WERI-Rb-1 (cell line): ENCODE measurements at regions not wholly inside any gene's neighbourhood (a gene's known extent, or its start where the extent isn't known, plus 50 kb on each side); places are given as distances from the start of the nearest gene placed in this dataset.

Source experiments
- DNase-seq: peaks from one replicate; pipeline ENCODE4 v3.0.0-alpha.2; 2020
- H3K27ac ChIP-seq: fragments of 250-450 bp; sonication (Bioruptor Pico); 2 replicates; pipeline ENCODE4 v1.5.1; 2020; ENCODE audit warnings: mild to moderate bottlenecking, moderate library complexity
- H3K27me3 ChIP-seq: fragments of 250-450 bp; sonication (Bioruptor Pico); 2 replicates; pipeline ENCODE4 v1.5.1; 2021; ENCODE audit warnings: mild to moderate bottlenecking, low read depth, moderate library complexity; ENCODE audit not compliant: insufficient read depth, severe bottlenecking
- H3K36me3 ChIP-seq: fragments of 250-450 bp; sonication (Bioruptor Pico); 2 replicates; pipeline ENCODE4 v1.5.1; 2020; ENCODE audit warnings: mild to moderate bottlenecking, moderate library complexity
- H3K4me3 ChIP-seq: 2 replicates; pipeline ENCODE4 v1.5.1; 2011; ENCODE audit warnings: low read depth, mild to moderate bottlenecking, control low read depth, low read length
- H3K9me3 ChIP-seq: fragments of 250-450 bp; sonication (Bioruptor Pico); 2 replicates; pipeline ENCODE4 v1.5.1; 2021; ENCODE audit warnings: mild to moderate bottlenecking, moderate library complexity; ENCODE audit not compliant: severe bottlenecking
- CTCF ChIP-seq: IDR thresholded peaks from 2 replicates; pipeline ENCODE4 v1.5.1; 2011; ENCODE audit warnings: low read depth, mild to moderate bottlenecking, control low read depth, inconsistent platforms, low read length

GRCh38 chr5:124524552-124525232 lies 221.7 kb downstream of the ZNF608 start:
- DNase-seq, result no peak
- Histone ChIP-seq H3K27ac (no peak overlapping the region), H3K9me3 (no peaks in the 10 kb centered on the region), H3K4me3 (no peak overlapping the region), H3K27me3 (no peaks in the 10 kb centered on the region), H3K36me3 (no peaks in the 10 kb centered on the region)
- no peak for TF ChIP-seq CTCF

- Histone ChIP-seq H3K9me3 (no peaks in the 10 kb centered on the region), H3K27me3 (no peaks in the 10 kb centered on the region), H3K36me3 (no peaks in the 10 kb centered on the region), H3K4me3 (no peak overlapping the region), H3K27ac (no peak overlapping the region)
- TF ChIP-seq CTCF, result no peak
- no peak for DNase-seq
These were observed 222.5 kb downstream of the ZNF608 start for GRCh38 chr5:124523897-124524296.

GRCh38 chr5:124522992-124523391 lies 223.4 kb downstream of the ZNF608 start:
- no peaks in the 10 kb centered on the region for H3K27me3 ChIP-seq
- DNase-seq, result no peak
- TF ChIP-seq CTCF, result no peak
- H3K27ac ChIP-seq, result no peak overlapping the region
- H3K9me3 ChIP-seq, result no peaks in the 10 kb centered on the region
- H3K36me3 ChIP-seq, result no peaks in the 10 kb centered on the region
- no peak overlapping the region for H3K4me3 ChIP-seq

- Histone ChIP-seq H3K27ac (no peak overlapping the region), H3K4me3 (no peak overlapping the region), H3K9me3 (no peaks in the 10 kb centered on the region), H3K36me3 (no peaks in the 10 kb centered on the region), H3K27me3 (no peaks in the 10 kb centered on the region)
- no peak for TF ChIP-seq CTCF
- DNase-seq, result no peak
These were observed 224.8 kb downstream of the ZNF608 start for GRCh38 chr5:124521461-124522230.

GRCh38 chr5:124519396-124519795 lies 227.0 kb downstream of the ZNF608 start:
- H3K27me3 ChIP-seq, result no peaks in the 10 kb centered on the region
- H3K27ac ChIP-seq, result no peak overlapping the region
- no peak overlapping the region for H3K4me3 ChIP-seq
- no peaks in the 10 kb centered on the region for H3K36me3 ChIP-seq
- no peak for DNase-seq
- H3K9me3 ChIP-seq, result no peaks in the 10 kb centered on the region
- TF ChIP-seq CTCF, result no peak
